H1 (cell line): ENCODE measurements at regions not wholly inside any gene's neighbourhood (a gene's known extent, or its start where the extent isn't known, plus 50 kb on each side); places are given as distances from the start of the nearest gene placed in this dataset.

Experiments
- ASH2L ChIP-seq: fragments of 200-600, 300-600 bp; sonication (generic); IDR thresholded peaks from one replicate; pipeline ENCODE4 v1.7.1; 2017; ENCODE audit warnings: low read length
- ATF3 ChIP-seq: IDR thresholded peaks from 2 replicates; pipeline ENCODE4 v1.6.1; 2011; ENCODE audit warnings: low read depth, mild to moderate bottlenecking, low read length; ENCODE audit not compliant: insufficient read depth
- CTCF ChIP-seq, 3 experiments: IDR thresholded peaks; 1 replicate in 2 of 3; 2 replicates in 1 of 3; pipeline versions ENCODE4 v1.5.1 to v1.6.1; 2011; ENCODE audit warnings: low read length in 3 of 3, mild to moderate bottlenecking in 3 of 3, inconsistent platforms in 2 of 3, low read depth in 1 of 3, moderate library complexity in 1 of 3; ENCODE audit not compliant: insufficient read depth in 1 of 3; ENCODE audit errors: control extremely low read depth in 1 of 3
- EGR1 ChIP-seq: IDR thresholded peaks from 2 replicates; pipeline ENCODE4 v1.6.1; 2011; ENCODE audit warnings: low read depth, low read length, borderline replicate concordance
- EP300 ChIP-seq, 2 experiments: IDR thresholded peaks; 1 replicate in 1 of 2; 2 replicates in 1 of 2; pipeline ENCODE4 v1.6.1; 2011 to 2012; ENCODE audit warnings: low read depth in 2 of 2, low read length in 2 of 2, mild to moderate bottlenecking in 2 of 2, borderline replicate concordance in 1 of 2, inconsistent platforms in 1 of 2, moderate library complexity in 1 of 2
- SIX5 ChIP-seq: IDR thresholded peaks from 2 replicates; pipeline ENCODE4 v1.6.1; 2011; ENCODE audit warnings: mild to moderate bottlenecking, low read depth, low read length
- TAF7 ChIP-seq: optimal IDR thresholded peaks from 2 replicates; pipeline ENCODE3; 2011; ENCODE audit warnings: low read depth, mild to moderate bottlenecking, inconsistent platforms, low read length, moderate library complexity, borderline replicate concordance
- TF ChIP-seq, protein P1 (sequence below): fragments of 300-600 bp; sonication (generic); IDR thresholded peaks from 2 replicates; pipeline ENCODE4 v1.7.1; 2012; ENCODE audit warnings: low read length, moderate library complexity, mild to moderate bottlenecking, inconsistent platforms; ENCODE audit not compliant: insufficient replicate concordance

GRCh38 chr1:82934074-82934473 lies 1064.9 kb downstream of the TTLL7 start (continued):
- TF ChIP-seq, protein P1, sequence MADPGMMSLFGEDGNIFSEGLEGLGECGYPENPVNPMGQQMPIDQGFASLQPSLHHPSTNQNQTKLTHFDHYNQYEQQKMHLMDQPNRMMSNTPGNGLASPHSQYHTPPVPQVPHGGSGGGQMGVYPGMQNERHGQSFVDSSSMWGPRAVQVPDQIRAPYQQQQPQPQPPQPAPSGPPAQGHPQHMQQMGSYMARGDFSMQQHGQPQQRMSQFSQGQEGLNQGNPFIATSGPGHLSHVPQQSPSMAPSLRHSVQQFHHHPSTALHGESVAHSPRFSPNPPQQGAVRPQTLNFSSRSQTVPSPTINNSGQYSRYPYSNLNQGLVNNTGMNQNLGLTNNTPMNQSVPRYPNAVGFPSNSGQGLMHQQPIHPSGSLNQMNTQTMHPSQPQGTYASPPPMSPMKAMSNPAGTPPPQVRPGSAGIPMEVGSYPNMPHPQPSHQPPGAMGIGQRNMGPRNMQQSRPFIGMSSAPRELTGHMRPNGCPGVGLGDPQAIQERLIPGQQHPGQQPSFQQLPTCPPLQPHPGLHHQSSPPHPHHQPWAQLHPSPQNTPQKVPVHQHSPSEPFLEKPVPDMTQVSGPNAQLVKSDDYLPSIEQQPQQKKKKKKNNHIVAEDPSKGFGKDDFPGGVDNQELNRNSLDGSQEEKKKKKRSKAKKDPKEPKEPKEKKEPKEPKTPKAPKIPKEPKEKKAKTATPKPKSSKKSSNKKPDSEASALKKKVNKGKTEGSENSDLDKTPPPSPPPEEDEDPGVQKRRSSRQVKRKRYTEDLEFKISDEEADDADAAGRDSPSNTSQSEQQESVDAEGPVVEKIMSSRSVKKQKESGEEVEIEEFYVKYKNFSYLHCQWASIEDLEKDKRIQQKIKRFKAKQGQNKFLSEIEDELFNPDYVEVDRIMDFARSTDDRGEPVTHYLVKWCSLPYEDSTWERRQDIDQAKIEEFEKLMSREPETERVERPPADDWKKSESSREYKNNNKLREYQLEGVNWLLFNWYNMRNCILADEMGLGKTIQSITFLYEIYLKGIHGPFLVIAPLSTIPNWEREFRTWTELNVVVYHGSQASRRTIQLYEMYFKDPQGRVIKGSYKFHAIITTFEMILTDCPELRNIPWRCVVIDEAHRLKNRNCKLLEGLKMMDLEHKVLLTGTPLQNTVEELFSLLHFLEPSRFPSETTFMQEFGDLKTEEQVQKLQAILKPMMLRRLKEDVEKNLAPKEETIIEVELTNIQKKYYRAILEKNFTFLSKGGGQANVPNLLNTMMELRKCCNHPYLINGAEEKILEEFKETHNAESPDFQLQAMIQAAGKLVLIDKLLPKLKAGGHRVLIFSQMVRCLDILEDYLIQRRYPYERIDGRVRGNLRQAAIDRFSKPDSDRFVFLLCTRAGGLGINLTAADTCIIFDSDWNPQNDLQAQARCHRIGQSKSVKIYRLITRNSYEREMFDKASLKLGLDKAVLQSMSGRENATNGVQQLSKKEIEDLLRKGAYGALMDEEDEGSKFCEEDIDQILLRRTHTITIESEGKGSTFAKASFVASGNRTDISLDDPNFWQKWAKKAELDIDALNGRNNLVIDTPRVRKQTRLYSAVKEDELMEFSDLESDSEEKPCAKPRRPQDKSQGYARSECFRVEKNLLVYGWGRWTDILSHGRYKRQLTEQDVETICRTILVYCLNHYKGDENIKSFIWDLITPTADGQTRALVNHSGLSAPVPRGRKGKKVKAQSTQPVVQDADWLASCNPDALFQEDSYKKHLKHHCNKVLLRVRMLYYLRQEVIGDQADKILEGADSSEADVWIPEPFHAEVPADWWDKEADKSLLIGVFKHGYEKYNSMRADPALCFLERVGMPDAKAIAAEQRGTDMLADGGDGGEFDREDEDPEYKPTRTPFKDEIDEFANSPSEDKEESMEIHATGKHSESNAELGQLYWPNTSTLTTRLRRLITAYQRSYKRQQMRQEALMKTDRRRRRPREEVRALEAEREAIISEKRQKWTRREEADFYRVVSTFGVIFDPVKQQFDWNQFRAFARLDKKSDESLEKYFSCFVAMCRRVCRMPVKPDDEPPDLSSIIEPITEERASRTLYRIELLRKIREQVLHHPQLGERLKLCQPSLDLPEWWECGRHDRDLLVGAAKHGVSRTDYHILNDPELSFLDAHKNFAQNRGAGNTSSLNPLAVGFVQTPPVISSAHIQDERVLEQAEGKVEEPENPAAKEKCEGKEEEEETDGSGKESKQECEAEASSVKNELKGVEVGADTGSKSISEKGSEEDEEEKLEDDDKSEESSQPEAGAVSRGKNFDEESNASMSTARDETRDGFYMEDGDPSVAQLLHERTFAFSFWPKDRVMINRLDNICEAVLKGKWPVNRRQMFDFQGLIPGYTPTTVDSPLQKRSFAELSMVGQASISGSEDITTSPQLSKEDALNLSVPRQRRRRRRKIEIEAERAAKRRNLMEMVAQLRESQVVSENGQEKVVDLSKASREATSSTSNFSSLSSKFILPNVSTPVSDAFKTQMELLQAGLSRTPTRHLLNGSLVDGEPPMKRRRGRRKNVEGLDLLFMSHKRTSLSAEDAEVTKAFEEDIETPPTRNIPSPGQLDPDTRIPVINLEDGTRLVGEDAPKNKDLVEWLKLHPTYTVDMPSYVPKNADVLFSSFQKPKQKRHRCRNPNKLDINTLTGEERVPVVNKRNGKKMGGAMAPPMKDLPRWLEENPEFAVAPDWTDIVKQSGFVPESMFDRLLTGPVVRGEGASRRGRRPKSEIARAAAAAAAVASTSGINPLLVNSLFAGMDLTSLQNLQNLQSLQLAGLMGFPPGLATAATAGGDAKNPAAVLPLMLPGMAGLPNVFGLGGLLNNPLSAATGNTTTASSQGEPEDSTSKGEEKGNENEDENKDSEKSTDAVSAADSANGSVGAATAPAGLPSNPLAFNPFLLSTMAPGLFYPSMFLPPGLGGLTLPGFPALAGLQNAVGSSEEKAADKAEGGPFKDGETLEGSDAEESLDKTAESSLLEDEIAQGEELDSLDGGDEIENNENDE: no peak
- no peak for TF ChIP-seq EP300 (IDR thresholded peaks at IDR 0.05; ENCODE audit: borderline replicate concordance in 1 of 2, low read depth in 2 of 2, low read length in 2 of 2)
- no peak for TF ChIP-seq EGR1
- TF ChIP-seq ASH2L: no peak
- no peak for TF ChIP-seq TAF7
- no peak for TF ChIP-seq SIX5
- no peak for TF ChIP-seq ATF3
- TF ChIP-seq CTCF (IDR thresholded peaks at IDR 0.05; ENCODE audit: control extremely low read depth in 1 of 3, insufficient read depth in 1 of 3, low read depth in 1 of 3, low read length in 3 of 3): no peak
- TF ChIP-seq, all 59 proteins: peak for 0
